IMR-90 (cell line): ENCODE measurements at regions not wholly inside any gene's neighbourhood (a gene's known extent, or its start where the extent isn't known, plus 50 kb on each side); places are given as distances from the start of the nearest gene placed in this dataset.

Experiments used
- CEBPB ChIP-seq: IDR thresholded peaks from 2 replicates; pipeline ENCODE4 v1.6.1; 2012; ENCODE audit warnings: low read depth, low read length, improper control_type of control experiment
- CHD1 ChIP-seq: IDR thresholded peaks from 2 replicates; pipeline ENCODE4 v1.6.1; 2012; ENCODE audit warnings: low read depth, low read length, improper control_type of control experiment
- MAFK ChIP-seq: IDR thresholded peaks from 2 replicates; pipeline ENCODE4 v1.6.1; 2012; ENCODE audit warnings: low read depth, low read length, improper control_type of control experiment
- MAZ ChIP-seq: IDR thresholded peaks from 2 replicates; pipeline ENCODE4 v1.6.1; 2012; ENCODE audit warnings: low read depth, mild to moderate bottlenecking, low read length, improper control_type of control experiment, moderate library complexity, borderline replicate concordance
- MXI1 ChIP-seq: IDR thresholded peaks from 2 replicates; pipeline ENCODE4 v1.6.1; 2012; ENCODE audit warnings: low read depth, mild to moderate bottlenecking, low read length, moderate library complexity, borderline replicate concordance
- POLR2A ChIP-seq: IDR thresholded peaks from 2 replicates; pipeline ENCODE4 v1.6.1; 2012; ENCODE audit warnings: mild to moderate bottlenecking, low read depth, low read length
- RAD21 ChIP-seq: IDR thresholded peaks from 2 replicates; pipeline ENCODE4 v1.6.1; 2012; ENCODE audit warnings: low read length, improper control_type of control experiment
- RCOR1 ChIP-seq: IDR thresholded peaks from 2 replicates; pipeline ENCODE4 v1.6.1; 2012; ENCODE audit warnings: mild to moderate bottlenecking, low read length, improper control_type of control experiment; ENCODE audit not compliant: insufficient replicate concordance
- RFX5 ChIP-seq: IDR thresholded peaks from 2 replicates; pipeline ENCODE4 v1.8.0; 2012; ENCODE audit warnings: low read depth, mild to moderate bottlenecking, low read length, moderate library complexity
- SMC3 ChIP-seq: fragments of 150-350 bp; IDR thresholded peaks from 2 replicates; pipeline ENCODE4 v1.6.1; 2016; ENCODE audit warnings: low read depth, mild to moderate bottlenecking, antibody characterized with exemption, low read length, moderate library complexity
- TF ChIP-seq, protein P1 (sequence below): conservative IDR thresholded peaks from 2 replicates; pipeline ENCODE4 v1.5.1; 2012; ENCODE audit warnings: mild to moderate bottlenecking, low read depth, low read length, improper control_type of control experiment
- TF ChIP-seq, protein P2 (sequence below): fragments of 150-350 bp; IDR thresholded peaks from 2 replicates; pipeline ENCODE4 v1.6.1; 2017; ENCODE audit warnings: mild to moderate bottlenecking, antibody characterized with exemption, low read length, low read depth

DNA sequence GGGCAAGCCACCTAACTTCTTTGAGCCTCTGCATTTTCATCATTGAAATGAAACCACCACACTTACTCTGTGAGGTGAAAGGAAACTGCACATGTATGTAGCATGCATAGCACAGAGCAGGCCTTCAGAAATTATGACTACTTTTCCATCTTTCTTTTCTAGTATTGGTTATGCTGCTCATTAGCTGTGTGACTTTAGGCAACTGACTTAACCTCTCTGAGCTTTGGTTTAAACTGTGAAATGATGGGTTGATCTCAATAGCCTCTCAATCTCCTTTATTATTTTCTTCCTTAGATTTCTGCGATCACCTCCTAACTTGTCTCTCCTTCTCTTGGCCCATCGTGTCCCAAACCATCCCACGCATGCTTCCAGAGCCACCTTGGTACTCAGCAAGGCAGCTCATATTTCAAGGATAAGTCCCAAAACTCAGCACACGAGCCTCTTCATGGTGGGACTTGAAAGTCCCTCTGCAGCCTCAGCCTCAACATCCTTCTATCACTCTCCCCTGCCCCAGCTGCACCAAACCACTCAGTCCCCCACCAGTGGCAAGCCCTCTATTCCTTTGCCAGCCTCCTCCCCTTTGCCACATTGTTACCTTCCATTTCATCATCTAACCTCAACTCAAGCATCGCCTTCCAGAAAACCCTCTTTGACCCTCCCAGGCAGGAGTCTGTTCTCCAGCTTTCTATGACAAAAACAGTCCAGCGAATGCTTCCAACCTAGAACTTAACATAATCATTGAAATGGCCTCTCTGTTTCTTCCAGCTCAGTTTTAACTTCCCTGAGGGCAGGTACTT, 60.3 kb upstream of the DNAH5 start:
- no peak for TF ChIP-seq CEBPB
- TF ChIP-seq, protein P1, sequence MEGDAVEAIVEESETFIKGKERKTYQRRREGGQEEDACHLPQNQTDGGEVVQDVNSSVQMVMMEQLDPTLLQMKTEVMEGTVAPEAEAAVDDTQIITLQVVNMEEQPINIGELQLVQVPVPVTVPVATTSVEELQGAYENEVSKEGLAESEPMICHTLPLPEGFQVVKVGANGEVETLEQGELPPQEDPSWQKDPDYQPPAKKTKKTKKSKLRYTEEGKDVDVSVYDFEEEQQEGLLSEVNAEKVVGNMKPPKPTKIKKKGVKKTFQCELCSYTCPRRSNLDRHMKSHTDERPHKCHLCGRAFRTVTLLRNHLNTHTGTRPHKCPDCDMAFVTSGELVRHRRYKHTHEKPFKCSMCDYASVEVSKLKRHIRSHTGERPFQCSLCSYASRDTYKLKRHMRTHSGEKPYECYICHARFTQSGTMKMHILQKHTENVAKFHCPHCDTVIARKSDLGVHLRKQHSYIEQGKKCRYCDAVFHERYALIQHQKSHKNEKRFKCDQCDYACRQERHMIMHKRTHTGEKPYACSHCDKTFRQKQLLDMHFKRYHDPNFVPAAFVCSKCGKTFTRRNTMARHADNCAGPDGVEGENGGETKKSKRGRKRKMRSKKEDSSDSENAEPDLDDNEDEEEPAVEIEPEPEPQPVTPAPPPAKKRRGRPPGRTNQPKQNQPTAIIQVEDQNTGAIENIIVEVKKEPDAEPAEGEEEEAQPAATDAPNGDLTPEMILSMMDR = no peak
- no peak for TF ChIP-seq RCOR1
- TF ChIP-seq POLR2A = no peak
- TF ChIP-seq MAFK = no peak
- TF ChIP-seq, protein P2, sequence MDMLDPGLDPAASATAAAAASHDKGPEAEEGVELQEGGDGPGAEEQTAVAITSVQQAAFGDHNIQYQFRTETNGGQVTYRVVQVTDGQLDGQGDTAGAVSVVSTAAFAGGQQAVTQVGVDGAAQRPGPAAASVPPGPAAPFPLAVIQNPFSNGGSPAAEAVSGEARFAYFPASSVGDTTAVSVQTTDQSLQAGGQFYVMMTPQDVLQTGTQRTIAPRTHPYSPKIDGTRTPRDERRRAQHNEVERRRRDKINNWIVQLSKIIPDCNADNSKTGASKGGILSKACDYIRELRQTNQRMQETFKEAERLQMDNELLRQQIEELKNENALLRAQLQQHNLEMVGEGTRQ = no peak
- TF ChIP-seq MAZ = no peak
- TF ChIP-seq SMC3 = no peak
- no peak for TF ChIP-seq RAD21
- TF ChIP-seq RFX5 = no peak
- TF ChIP-seq MXI1 = no peak
- no peak for TF ChIP-seq CHD1
